Gastroesophageal sphincter (tissue), 3 donors: ENCODE measurements at regions not wholly inside any gene's neighbourhood (a gene's known extent, or its start where the extent isn't known, plus 50 kb on each side); places are given as distances from the start of the nearest gene placed in this dataset.

ENCODE experiments used
- POLR2A ChIP-seq, 2 donors: fragments of 450-650 bp; IDR thresholded peaks; one replicate each; pipeline ENCODE4 v1.6.1; 2017; ENCODE audit warnings: antibody characterized with exemption in 2 of 2, mild to moderate bottlenecking in 2 of 2, moderate library complexity in 1 of 2
- POLR2AphosphoS5 ChIP-seq: sonication (generic); formaldehyde crosslinking; IDR thresholded peaks from one replicate; pipeline ENCODE4 v1.6.1; 2017; ENCODE audit warnings: antibody characterized with exemption
- TF ChIP-seq, protein P1 (sequence below), 4 experiments: fragments of 200-600 bp in 2 of 4; fragments of 450-650 bp in 2 of 4; sonication (generic) in 1 of 4; IDR thresholded peaks; one replicate each; pipeline ENCODE4 v1.5.1; 2017 to 2019; ENCODE audit warnings: antibody characterized with exemption in 4 of 4, mild to moderate bottlenecking in 2 of 4, moderate library complexity in 2 of 4

- TF ChIP-seq, protein P1, sequence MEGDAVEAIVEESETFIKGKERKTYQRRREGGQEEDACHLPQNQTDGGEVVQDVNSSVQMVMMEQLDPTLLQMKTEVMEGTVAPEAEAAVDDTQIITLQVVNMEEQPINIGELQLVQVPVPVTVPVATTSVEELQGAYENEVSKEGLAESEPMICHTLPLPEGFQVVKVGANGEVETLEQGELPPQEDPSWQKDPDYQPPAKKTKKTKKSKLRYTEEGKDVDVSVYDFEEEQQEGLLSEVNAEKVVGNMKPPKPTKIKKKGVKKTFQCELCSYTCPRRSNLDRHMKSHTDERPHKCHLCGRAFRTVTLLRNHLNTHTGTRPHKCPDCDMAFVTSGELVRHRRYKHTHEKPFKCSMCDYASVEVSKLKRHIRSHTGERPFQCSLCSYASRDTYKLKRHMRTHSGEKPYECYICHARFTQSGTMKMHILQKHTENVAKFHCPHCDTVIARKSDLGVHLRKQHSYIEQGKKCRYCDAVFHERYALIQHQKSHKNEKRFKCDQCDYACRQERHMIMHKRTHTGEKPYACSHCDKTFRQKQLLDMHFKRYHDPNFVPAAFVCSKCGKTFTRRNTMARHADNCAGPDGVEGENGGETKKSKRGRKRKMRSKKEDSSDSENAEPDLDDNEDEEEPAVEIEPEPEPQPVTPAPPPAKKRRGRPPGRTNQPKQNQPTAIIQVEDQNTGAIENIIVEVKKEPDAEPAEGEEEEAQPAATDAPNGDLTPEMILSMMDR (IDR thresholded peaks at IDR 0.05), result no peak
- TF ChIP-seq POLR2A (IDR thresholded peaks at IDR 0.05) (no peak), POLR2AphosphoS5 (no peak)
Measured at GRCh38 chr3:102141096-102141927, 292.0 kb downstream of the NFKBIZ start.
